HG03571 (cell line): ENCODE measurements at regions not wholly inside any gene's neighbourhood (a gene's known extent, or its start where the extent isn't known, plus 50 kb on each side); places are given as distances from the start of the nearest gene placed in this dataset.

Source experiments
- ATAC-seq: cut with Tn5 transposase; IDR thresholded peaks from one replicate; pipeline ENCODE4 v1.9.1; 2021; ENCODE audit not compliant: unreplicated experiment

- ATAC-seq, result no peak
Measured at GRCh38 chr3:31367518-31367917, 165.2 kb upstream of the STT3B start.

GRCh38 chr3:31369637-31370379 is 162.9 kb upstream of the STT3B start:
- no peak for ATAC-seq

GRCh38 chr3:31370380-31370666 is 162.4 kb upstream of the STT3B start:
- ATAC-seq, result no peak

- no peak for ATAC-seq
Measured at GRCh38 chr3:31370681-31371080, 162.0 kb upstream of the STT3B start.

- ATAC-seq, result no peak
Measured at GRCh38 chr3:31371484-31372177, 161.1 kb upstream of the STT3B start.

- no peak for ATAC-seq
Measured at GRCh38 chr3:31373681-31374080, 159.0 kb upstream of the STT3B start.

- ATAC-seq, result no peak
Measured at GRCh38 chr3:31377045-31377642, 155.6 kb upstream of the STT3B start.

GRCh38 chr3:31378231-31378630 is 154.5 kb upstream of the STT3B start:
- ATAC-seq, result no peak

GRCh38 chr3:31379598-31379997 is 153.1 kb upstream of the STT3B start:
- no peak for ATAC-seq

- ATAC-seq, result no peak
Measured at GRCh38 chr3:31382856-31383255, 149.9 kb upstream of the STT3B start.

GRCh38 chr3:31384117-31384516 is 148.6 kb upstream of the STT3B start:
- no peak for ATAC-seq

- ATAC-seq, result no peak
Measured at GRCh38 chr3:31389939-31390338, 142.8 kb upstream of the STT3B start.

- ATAC-seq, result no peak
Measured at GRCh38 chr3:31390466-31390865, 142.3 kb upstream of the STT3B start.

GRCh38 chr3:31391150-31391549 is 141.6 kb upstream of the STT3B start:
- ATAC-seq, result no peak

GRCh38 chr3:31392568-31392967 is 140.2 kb upstream of the STT3B start:
- ATAC-seq, result no peak

GRCh38 chr3:31399271-31399670 is 133.5 kb upstream of the STT3B start:
- ATAC-seq, result no peak

- no peak for ATAC-seq
Measured at GRCh38 chr3:31402117-31402516, 130.6 kb upstream of the STT3B start.

GRCh38 chr3:31403197-31403596 is 129.5 kb upstream of the STT3B start:
- ATAC-seq, result no peak

- no peak for ATAC-seq
Measured at GRCh38 chr3:31404871-31405270, 127.9 kb upstream of the STT3B start.

GRCh38 chr3:31405515-31405914 is 127.2 kb upstream of the STT3B start:
- no peak for ATAC-seq

GRCh38 chr3:31406896-31407295 is 125.8 kb upstream of the STT3B start:
- ATAC-seq, result no peak

- ATAC-seq, result no peak
Measured at GRCh38 chr3:31407665-31408064, 125.1 kb upstream of the STT3B start.
